Activated T-cell treated with anti-CD3 and anti-CD28 coated beads, Interleukin-2, amount 50 U/mL, for 72 hours (primary cell): ENCODE measurements at regions not wholly inside any gene's neighbourhood (a gene's known extent, or its start where the extent isn't known, plus 50 kb on each side); places are given as distances from the start of the nearest gene placed in this dataset.

Experiments used
- ATAC-seq, 2 donors: fragments of 150-1000 bp; cut with Tn5 transposase; replicated peaks in 1 of 2; 2 replicates each; pipeline ENCODE4 v1.10.0; 2021; ENCODE audit warnings: moderate library complexity in 2 of 2, mild to moderate bottlenecking in 1 of 2
- DNase-seq, 2 donors: peaks; one replicate each; pipeline ENCODE4 v3.0.0; 2021 to 2022; ENCODE audit warnings: mixed read lengths in 1 of 2
- H3K27ac Mint-ChIP-seq: one replicate; pipeline ENCODE4 v1.8.0; 2022; ENCODE audit warnings: mild to moderate bottlenecking, moderate library complexity, mixed read lengths
- H3K27me3 Mint-ChIP-seq: one replicate; pipeline ENCODE4 v1.8.0; 2022; ENCODE audit warnings: low read depth, mixed read lengths
- H3K36me3 Mint-ChIP-seq, 2 donors: one replicate each; pipeline ENCODE4 v1.8.0; 2022; ENCODE audit warnings: mixed read lengths in 2 of 2, mild to moderate bottlenecking in 1 of 2; ENCODE audit not compliant: insufficient read depth in 2 of 2
- H3K4me1 Mint-ChIP-seq: one replicate; pipeline ENCODE4 v1.8.0; 2022; ENCODE audit warnings: low read depth, mixed read lengths
- H3K4me3 Mint-ChIP-seq, 2 donors: one replicate each; pipeline ENCODE4 v1.8.0; 2022; ENCODE audit warnings: mild to moderate bottlenecking in 2 of 2, mixed read lengths in 2 of 2, moderate library complexity in 2 of 2
- H3K9me3 Mint-ChIP-seq, 2 donors: one replicate each; pipeline ENCODE4 v1.8.0; 2022; ENCODE audit warnings: mixed read lengths in 2 of 2

GRCh38 chr12:58554522-58555157 is 365.7 kb downstream of the LRIG3 start:
- H3K9me3 Mint-ChIP-seq, result peaks cover 0 to 3% of the 10 kb centered on the region in 2 donors
- H3K27ac Mint-ChIP-seq, result no peak overlapping the region
- ATAC-seq (no peak), DNase-seq (no peak)
- H3K4me3 Mint-ChIP-seq, result no peak overlapping the region
- H3K36me3 Mint-ChIP-seq, result no peaks in the 10 kb centered on the region
- no peaks in the 10 kb centered on the region for H3K4me1 Mint-ChIP-seq
- no peaks in the 10 kb centered on the region for H3K27me3 Mint-ChIP-seq

- ATAC-seq (no peak), DNase-seq (no peak)
- Mint-ChIP-seq H3K36me3 (no peaks in the 10 kb centered on the region), H3K4me3 (no peak overlapping the region), H3K4me1 (no peaks in the 10 kb centered on the region), H3K27ac (no peak overlapping the region), H3K9me3 (peaks cover 0 to 3% of the 10 kb centered on the region in 2 donors), H3K27me3 (no peaks in the 10 kb centered on the region)
Measured at GRCh38 chr12:58557171-58557570, 363.1 kb downstream of the LRIG3 start.

- Mint-ChIP-seq H3K36me3 (no peaks in the 10 kb centered on the region), H3K4me3 (no peak overlapping the region), H3K27me3 (no peaks in the 10 kb centered on the region), H3K4me1 (no peaks in the 10 kb centered on the region), H3K9me3 (peaks cover 0 to 3% of the 10 kb centered on the region in 2 donors), H3K27ac (no peak overlapping the region)
- DNase-seq (no peak), ATAC-seq (no peak)
Measured at GRCh38 chr12:58557661-58558060, 362.6 kb downstream of the LRIG3 start.

- Mint-ChIP-seq H3K4me1 (no peaks in the 10 kb centered on the region), H3K27me3 (no peaks in the 10 kb centered on the region), H3K27ac (no peak overlapping the region), H3K4me3 (no peak overlapping the region), H3K36me3 (no peaks in the 10 kb centered on the region), H3K9me3 (peaks cover 0 to 5% of the 10 kb centered on the region in 2 donors)
- DNase-seq (no peak), ATAC-seq (no peak)
Measured at GRCh38 chr12:58563621-58564020, 356.7 kb downstream of the LRIG3 start.

- Mint-ChIP-seq H3K4me3 (no peak overlapping the region), H3K4me1 (no peaks in the 10 kb centered on the region), H3K9me3 (peaks cover 0 to 2% of the 10 kb centered on the region in 2 donors), H3K36me3 (no peaks in the 10 kb centered on the region), H3K27me3 (no peaks in the 10 kb centered on the region), H3K27ac (no peak overlapping the region)
- ATAC-seq (no peak), DNase-seq (no peak)
Measured at GRCh38 chr12:58564721-58565120, 355.6 kb downstream of the LRIG3 start.

GRCh38 chr12:58566599-58566998 is 353.7 kb downstream of the LRIG3 start:
- no peak overlapping the region for H3K27ac Mint-ChIP-seq
- H3K4me3 Mint-ChIP-seq, result no peak overlapping the region
- H3K27me3 Mint-ChIP-seq, result no peaks in the 10 kb centered on the region
- H3K9me3 Mint-ChIP-seq, result peaks cover 0 to 2% of the 10 kb centered on the region in 2 donors
- H3K36me3 Mint-ChIP-seq, result no peaks in the 10 kb centered on the region
- no peaks in the 10 kb centered on the region for H3K4me1 Mint-ChIP-seq
- no peak for DNase-seq
- no peak for ATAC-seq

GRCh38 chr12:58567189-58567588 is 353.1 kb downstream of the LRIG3 start:
- DNase-seq (no peak), ATAC-seq (no peak)
- Mint-ChIP-seq H3K36me3 (no peaks in the 10 kb centered on the region), H3K27ac (no peak overlapping the region), H3K9me3 (peaks cover 0 to 2% of the 10 kb centered on the region in 2 donors), H3K27me3 (no peaks in the 10 kb centered on the region), H3K4me3 (no peak overlapping the region), H3K4me1 (no peaks in the 10 kb centered on the region)

- Mint-ChIP-seq H3K36me3 (no peaks in the 10 kb centered on the region), H3K9me3 (peaks cover 0 to 2% of the 10 kb centered on the region in 2 donors), H3K27ac (no peak overlapping the region), H3K4me3 (no peak overlapping the region), H3K4me1 (no peaks in the 10 kb centered on the region), H3K27me3 (no peaks in the 10 kb centered on the region)
- ATAC-seq (no peak), DNase-seq (no peak)
Measured at GRCh38 chr12:58570411-58570810, 349.9 kb downstream of the LRIG3 start.

- Mint-ChIP-seq H3K9me3 (no peaks in the 10 kb centered on the region), H3K27ac (no peak overlapping the region), H3K27me3 (no peaks in the 10 kb centered on the region), H3K4me1 (no peaks in the 10 kb centered on the region), H3K36me3 (no peaks in the 10 kb centered on the region), H3K4me3 (no peak overlapping the region)
- no peak for ATAC-seq
- no peak for DNase-seq
Measured at GRCh38 chr12:58575256-58575655, 345.0 kb downstream of the LRIG3 start.

GRCh38 chr12:58576081-58576480 is 344.2 kb downstream of the LRIG3 start:
- H3K27me3 Mint-ChIP-seq, result no peaks in the 10 kb centered on the region
- no peak overlapping the region for H3K4me3 Mint-ChIP-seq
- no peak for DNase-seq
- ATAC-seq, result no peak
- no peak overlapping the region for H3K27ac Mint-ChIP-seq
- no peaks in the 10 kb centered on the region for H3K36me3 Mint-ChIP-seq
- no peaks in the 10 kb centered on the region for H3K4me1 Mint-ChIP-seq
- H3K9me3 Mint-ChIP-seq, result no peaks in the 10 kb centered on the region

GRCh38 chr12:58576916-58577315 is 343.4 kb downstream of the LRIG3 start:
- no peaks in the 10 kb centered on the region for H3K9me3 Mint-ChIP-seq
- no peak for DNase-seq
- no peak for ATAC-seq
- H3K4me3 Mint-ChIP-seq, result no peak overlapping the region
- H3K27ac Mint-ChIP-seq, result no peak overlapping the region
- H3K4me1 Mint-ChIP-seq, result no peaks in the 10 kb centered on the region
- no peaks in the 10 kb centered on the region for H3K27me3 Mint-ChIP-seq
- H3K36me3 Mint-ChIP-seq, result no peaks in the 10 kb centered on the region

GRCh38 chr12:58580095-58580494 is 340.2 kb downstream of the LRIG3 start:
- Mint-ChIP-seq H3K27me3 (no peaks in the 10 kb centered on the region), H3K4me3 (no peak overlapping the region), H3K9me3 (no peaks in the 10 kb centered on the region), H3K4me1 (no peaks in the 10 kb centered on the region), H3K36me3 (no peaks in the 10 kb centered on the region), H3K27ac (no peak overlapping the region)
- ATAC-seq, result no peak
- DNase-seq, result no peak

GRCh38 chr12:58583529-58583928 is 336.8 kb downstream of the LRIG3 start:
- H3K27ac Mint-ChIP-seq, result no peak overlapping the region
- ATAC-seq, result no peak
- H3K4me1 Mint-ChIP-seq, result no peaks in the 10 kb centered on the region

GRCh38 chr12:58583940-58584339 is 336.4 kb downstream of the LRIG3 start:
- no peaks in the 10 kb centered on the region for H3K4me1 Mint-ChIP-seq
- H3K27ac Mint-ChIP-seq, result no peak overlapping the region
- no peak for ATAC-seq
- no peaks in the 10 kb centered on the region for H3K36me3 Mint-ChIP-seq
- no peak overlapping the region for H3K4me3 Mint-ChIP-seq
- no peak for DNase-seq
- peaks cover 0 to 2% of the 10 kb centered on the region in 2 donors for H3K9me3 Mint-ChIP-seq
- H3K27me3 Mint-ChIP-seq, result no peaks in the 10 kb centered on the region

More at GRCh38 chr12:58583529-58583928, 336.8 kb downstream of the LRIG3 start:
- no peaks in the 10 kb centered on the region for H3K9me3 Mint-ChIP-seq
- no peak for DNase-seq
- H3K27me3 Mint-ChIP-seq, result no peaks in the 10 kb centered on the region
- no peaks in the 10 kb centered on the region for H3K36me3 Mint-ChIP-seq
- no peak overlapping the region for H3K4me3 Mint-ChIP-seq
